ENCODE measurements at regions not wholly inside any gene's neighbourhood (a gene's known extent, or its start where the extent isn't known, plus 50 kb on each side); places are given as distances from the start of the nearest gene placed in this dataset.
A peak's percentile ranks its signal among the peaks of the same experiment; 100 is the strongest.

GRCh38 chr21:36587388-36587787 is 107.5 kb upstream of the CLDN14 start:
- no peak for DNase-seq (ENCODE audit: low read depth)
- TF ChIP-seq CTCF (IDR thresholded peaks at IDR 0.05; ENCODE audit: control insufficient read depth, extremely low read depth, insufficient read depth), result no peak
- H3K4me3 ChIP-seq (ENCODE audit: low read depth, low read length), result no peak overlapping the region

- TF ChIP-seq CTCF (IDR thresholded peaks at IDR 0.05; ENCODE audit: control insufficient read depth, extremely low read depth, insufficient read depth), result peak; percentile 60
- no peak for DNase-seq (ENCODE audit: low read depth)
- H3K4me3 ChIP-seq (ENCODE audit: low read depth, low read length), result no peak overlapping the region
These were observed 109.5 kb upstream of the SIM2 start for GRCh38 chr21:36589352-36589971.

- no peak for TF ChIP-seq CTCF (IDR thresholded peaks at IDR 0.05; ENCODE audit: control insufficient read depth, extremely low read depth, insufficient read depth)
- no peak overlapping the region for H3K4me3 ChIP-seq (ENCODE audit: low read depth, low read length)
- DNase-seq (ENCODE audit: low read depth), result no peak
These were observed 107.5 kb upstream of the SIM2 start for GRCh38 chr21:36591326-36591970.

GRCh38 chr21:36596174-36596573 is 102.7 kb upstream of the SIM2 start:
- H3K4me3 ChIP-seq (ENCODE audit: low read depth, low read length), result no peak overlapping the region
- no peak for TF ChIP-seq CTCF (IDR thresholded peaks at IDR 0.05; ENCODE audit: control insufficient read depth, extremely low read depth, insufficient read depth)
- DNase-seq (ENCODE audit: low read depth), result no peak

GRCh38 chr21:36601362-36601761 is 97.6 kb upstream of the SIM2 start:
- DNase-seq (ENCODE audit: low read depth), result no peak
- no peak overlapping the region for H3K4me3 ChIP-seq (ENCODE audit: low read depth, low read length)
- TF ChIP-seq CTCF (IDR thresholded peaks at IDR 0.05; ENCODE audit: control insufficient read depth, extremely low read depth, insufficient read depth), result no peak

- H3K4me3 ChIP-seq (ENCODE audit: low read depth, low read length), result no peak overlapping the region
- DNase-seq (ENCODE audit: low read depth), result no peak
- no peak for TF ChIP-seq CTCF (IDR thresholded peaks at IDR 0.05; ENCODE audit: control insufficient read depth, extremely low read depth, insufficient read depth)
These were observed 96.2 kb upstream of the SIM2 start for GRCh38 chr21:36602735-36603134.

GRCh38 chr21:36603221-36603620 is 95.7 kb upstream of the SIM2 start:
- DNase-seq (ENCODE audit: low read depth), result no peak
- TF ChIP-seq CTCF (IDR thresholded peaks at IDR 0.05; ENCODE audit: control insufficient read depth, extremely low read depth, insufficient read depth), result no peak
- H3K4me3 ChIP-seq (ENCODE audit: low read depth, low read length), result no peak overlapping the region
